Activated naive CD4-positive, alpha-beta T cell treated with anti-CD3 and anti-CD28 coated beads, Interleukin-2, amount 10 ng/mL, durations not matched to agents 7 days and 5 days (primary cell): ENCODE measurements at regions not wholly inside any gene's neighbourhood (a gene's known extent, or its start where the extent isn't known, plus 50 kb on each side); places are given as distances from the start of the nearest gene placed in this dataset.
"Not testable (repeated sequence)": the region's sequence is repeated elsewhere in the genome, so short reads cannot be mapped to it uniquely, and the experiment has no call there.

Experiments
- CTCF ChIA-PET: fragments of 350-600 bp; sonication (Branson Sonifier 250); formaldehyde crosslinking; loops from one replicate; lab custom pipeline; 2021; ENCODE audit warnings: antibody characterized with exemption; lab: Charles Lee
- DNase-seq: peaks from one replicate; pipeline ENCODE4 v3.0.0-alpha.2; 2020
- H3K27ac Mint-ChIP-seq: one replicate; pipeline ENCODE4 v1.8.0; 2021; ENCODE audit warnings: mild to moderate bottlenecking, moderate library complexity, mixed read lengths
- H3K27me3 Mint-ChIP-seq: one replicate; pipeline ENCODE4 v1.8.0; 2021; ENCODE audit warnings: mild to moderate bottlenecking, mixed read lengths
- H3K36me3 Mint-ChIP-seq: one replicate; pipeline ENCODE4 v1.8.0; 2021; ENCODE audit warnings: mixed read lengths
- H3K4me1 Mint-ChIP-seq: one replicate; pipeline ENCODE4 v1.8.0; 2021; ENCODE audit warnings: mixed read lengths
- H3K4me3 Mint-ChIP-seq: one replicate; pipeline ENCODE4 v1.8.0; 2021; ENCODE audit warnings: mild to moderate bottlenecking, moderate library complexity, mixed read lengths
- H3K9me3 Mint-ChIP-seq: one replicate; pipeline ENCODE4 v1.8.0; 2021; ENCODE audit warnings: mixed read lengths

DNA sequence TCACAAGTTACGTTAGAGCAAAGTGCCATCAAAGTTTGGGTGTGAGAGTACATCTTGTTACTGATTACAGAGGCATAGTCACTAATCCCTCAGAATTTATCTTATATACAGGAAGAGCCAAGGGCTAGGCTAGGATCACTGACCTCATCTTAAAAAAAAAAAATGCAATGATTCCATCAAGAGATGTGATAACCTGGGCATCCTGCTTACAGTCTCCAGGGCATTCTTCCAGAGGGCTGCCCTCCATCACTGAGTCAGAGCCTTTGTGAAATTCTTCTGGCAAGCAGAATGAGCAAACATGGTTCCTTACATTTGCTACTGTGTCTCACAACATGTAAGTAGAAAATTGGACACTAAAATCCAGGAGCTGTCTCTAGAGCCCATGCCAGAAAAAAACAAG lies 410.6 kb downstream of the ZFHX3 start:
- DNase-seq, result no peak
- H3K4me1 Mint-ChIP-seq, result no peaks in the 10 kb centered on the region
- H3K4me3 Mint-ChIP-seq, result no peak overlapping the region
- peaks cover 7% of the 10 kb centered on the region for H3K9me3 Mint-ChIP-seq
- CTCF ChIA-PET, result no interaction called here
- H3K27me3 Mint-ChIP-seq, result no peaks in the 10 kb centered on the region
- H3K36me3 Mint-ChIP-seq, result peaks cover 1% of the 10 kb centered on the region
- H3K27ac Mint-ChIP-seq, result no peak overlapping the region

DNA sequence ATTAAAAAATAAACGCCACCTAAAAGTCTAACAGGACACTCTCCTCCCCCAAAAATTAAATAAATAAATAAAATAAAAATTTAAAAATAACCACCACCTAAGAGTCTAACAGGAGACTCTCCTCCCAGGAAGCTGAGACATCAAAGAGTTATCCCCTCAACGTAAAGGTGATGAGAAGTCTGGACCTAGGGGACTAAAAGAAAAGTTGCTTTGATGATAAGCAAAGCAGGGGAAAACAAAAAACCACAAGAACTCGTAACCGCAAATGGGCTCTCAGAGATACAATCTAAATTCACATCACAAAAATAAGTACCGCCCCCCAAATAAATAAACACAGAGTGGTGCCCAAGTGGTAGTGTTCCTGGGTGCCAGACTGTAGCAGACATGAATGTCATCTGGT lies 412.2 kb downstream of the ZFHX3 start:
- DNase-seq, result no peak
- no peak overlapping the region for H3K4me3 Mint-ChIP-seq
- no peaks in the 10 kb centered on the region for H3K4me1 Mint-ChIP-seq
- CTCF ChIA-PET, result no interaction called here
- peaks cover 1% of the 10 kb centered on the region for H3K36me3 Mint-ChIP-seq
- H3K27ac Mint-ChIP-seq, result no peak overlapping the region
- H3K27me3 Mint-ChIP-seq, result no peaks in the 10 kb centered on the region
- H3K9me3 Mint-ChIP-seq, result peaks cover 5% of the 10 kb centered on the region

DNA sequence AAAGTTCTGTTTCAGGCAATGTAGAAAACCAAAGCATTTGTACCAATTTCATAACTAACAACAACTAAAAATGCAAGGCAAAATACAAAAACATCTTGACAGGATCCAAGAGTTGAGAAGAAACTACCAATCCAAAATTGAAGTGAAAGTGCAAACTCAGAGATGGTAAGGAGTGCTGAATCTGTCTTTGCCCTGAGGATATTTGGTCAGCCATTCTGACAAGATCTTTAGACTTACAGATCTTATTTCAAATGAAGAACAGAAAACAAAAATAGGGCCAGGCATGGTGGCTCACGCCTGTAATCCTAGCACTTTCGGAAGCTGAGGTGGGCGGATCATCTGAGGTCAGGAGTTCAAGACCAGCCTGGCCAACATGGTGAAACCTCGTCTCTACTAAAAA lies 412.8 kb downstream of the ZFHX3 start:
- no peak for DNase-seq
- H3K4me1 Mint-ChIP-seq, result no peaks in the 10 kb centered on the region
- H3K27me3 Mint-ChIP-seq, result no peaks in the 10 kb centered on the region
- H3K27ac Mint-ChIP-seq, result no peak overlapping the region
- H3K36me3 Mint-ChIP-seq, result peaks cover 1% of the 10 kb centered on the region
- peaks cover 4% of the 10 kb centered on the region for H3K9me3 Mint-ChIP-seq
- CTCF ChIA-PET, result no interaction called here
- H3K4me3 Mint-ChIP-seq, result no peak overlapping the region

DNA sequence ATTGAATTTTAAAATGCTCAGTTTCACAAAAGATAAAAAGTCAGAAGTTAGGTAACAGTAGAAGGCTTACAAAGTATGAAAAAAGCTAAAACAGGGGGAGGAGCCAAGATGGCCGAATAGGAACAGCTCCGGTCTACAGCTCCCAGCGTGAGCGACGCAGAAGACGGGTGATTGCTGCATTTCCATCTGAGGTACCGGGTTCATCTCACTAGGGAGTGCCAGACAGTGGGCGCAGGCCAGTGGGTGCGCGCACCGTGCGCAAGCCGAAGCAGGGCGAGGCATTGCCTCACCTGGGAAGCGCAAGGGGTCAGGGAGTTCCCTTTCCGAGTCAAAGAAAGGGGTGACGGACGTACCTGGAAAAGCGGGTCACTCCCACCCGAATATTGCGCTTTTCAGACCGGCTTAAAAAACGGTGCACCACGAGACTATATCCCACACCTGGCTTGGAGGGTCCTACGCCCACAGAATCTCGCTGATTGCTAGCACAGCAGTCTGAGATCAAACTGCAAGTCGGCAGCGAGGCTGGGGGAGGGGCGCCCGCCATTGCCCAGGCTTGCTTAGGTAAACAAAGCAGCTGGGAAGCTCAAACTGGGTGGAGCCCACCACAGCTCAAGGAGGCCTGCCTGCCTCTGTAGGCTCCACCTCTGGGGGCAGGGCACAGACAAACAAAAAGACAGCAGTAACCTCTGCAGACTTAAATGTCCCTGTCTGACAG lies 420.6 kb downstream of the ZFHX3 start:
- H3K27me3 Mint-ChIP-seq, H3K9me3 Mint-ChIP-seq, DNase-seq, H3K4me1 Mint-ChIP-seq, H3K4me3 Mint-ChIP-seq, CTCF ChIA-PET, H3K36me3 Mint-ChIP-seq, H3K27ac Mint-ChIP-seq: not testable (repeated sequence)

DNA sequence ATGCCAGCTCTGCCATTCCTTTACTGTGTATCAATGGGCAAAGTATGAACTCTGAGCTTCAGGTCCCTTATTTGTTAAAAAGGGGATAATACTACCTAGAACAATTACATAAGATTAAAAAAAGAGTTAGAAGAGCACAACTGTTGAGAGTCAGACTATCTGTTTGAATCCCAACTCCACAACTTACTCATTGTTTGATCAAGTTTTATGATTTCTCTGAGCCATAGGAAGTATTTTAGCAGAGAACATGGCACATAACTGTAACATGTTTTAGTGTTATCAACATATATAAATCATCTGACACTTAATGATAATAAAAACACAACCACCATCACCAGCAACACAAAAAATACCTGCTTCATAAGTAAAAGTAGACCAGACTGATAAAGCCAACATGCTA lies 421.3 kb downstream of the ZFHX3 start:
- Mint-ChIP-seq H3K36me3 (no peaks in the 10 kb centered on the region), H3K27ac (no peak overlapping the region), H3K27me3 (no peaks in the 10 kb centered on the region), H3K9me3 (peaks cover 8% of the 10 kb centered on the region), H3K4me1 (no peaks in the 10 kb centered on the region), H3K4me3 (no peak overlapping the region)
- no peak for DNase-seq
- CTCF ChIA-PET, result no interaction called here

DNA sequence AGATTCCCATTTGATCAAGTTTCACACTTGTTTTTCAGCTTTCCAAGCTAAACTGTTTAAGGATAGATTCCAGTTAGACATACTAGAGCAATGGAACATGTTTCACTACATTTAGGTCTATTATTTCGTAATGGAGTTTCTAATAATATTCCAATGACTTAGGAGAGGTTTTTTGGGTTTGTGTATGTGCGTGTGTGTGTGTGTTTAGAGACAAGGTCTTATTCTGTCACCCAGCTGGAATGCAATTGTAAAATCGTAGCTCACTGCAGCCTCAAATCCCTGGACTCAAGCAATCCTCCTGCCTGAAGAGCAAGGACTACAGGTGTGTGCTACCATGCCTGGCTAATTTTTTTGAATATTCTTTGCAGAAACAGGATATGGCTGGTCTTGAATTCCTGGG lies 426.3 kb downstream of the ZFHX3 start:
- Mint-ChIP-seq H3K27me3 (no peaks in the 10 kb centered on the region), H3K4me3 (no peak overlapping the region), H3K4me1 (no peaks in the 10 kb centered on the region), H3K36me3 (no peaks in the 10 kb centered on the region), H3K9me3 (peaks cover 3% of the 10 kb centered on the region), H3K27ac (no peak overlapping the region)
- DNase-seq, result no peak
- CTCF ChIA-PET, result no interaction called here

DNA sequence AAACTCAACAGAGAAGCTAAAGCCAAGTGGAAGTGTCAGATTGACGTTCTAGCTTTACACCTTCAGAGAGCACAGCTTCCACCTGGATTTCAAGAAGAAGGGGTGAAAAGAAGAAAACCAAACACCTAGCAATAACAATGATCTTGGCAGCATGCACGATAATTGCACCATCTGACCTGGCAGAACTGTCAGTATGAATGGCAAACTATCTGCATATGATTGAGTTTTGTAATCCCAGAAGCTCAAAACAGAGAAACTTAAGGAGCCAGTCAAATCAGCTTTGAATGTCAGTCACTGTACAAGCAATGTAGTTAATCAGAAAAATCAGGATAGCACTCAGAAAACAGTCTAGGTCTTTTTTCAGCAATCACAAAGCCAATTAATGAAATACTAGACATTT lies 427.1 kb downstream of the ZFHX3 start:
- DNase-seq, result no peak
- no peaks in the 10 kb centered on the region for H3K36me3 Mint-ChIP-seq
- no peak overlapping the region for H3K4me3 Mint-ChIP-seq
- H3K4me1 Mint-ChIP-seq, result no peaks in the 10 kb centered on the region
- CTCF ChIA-PET, result no interaction called here
- peaks cover 3% of the 10 kb centered on the region for H3K9me3 Mint-ChIP-seq
- no peak overlapping the region for H3K27ac Mint-ChIP-seq
- no peaks in the 10 kb centered on the region for H3K27me3 Mint-ChIP-seq

DNA sequence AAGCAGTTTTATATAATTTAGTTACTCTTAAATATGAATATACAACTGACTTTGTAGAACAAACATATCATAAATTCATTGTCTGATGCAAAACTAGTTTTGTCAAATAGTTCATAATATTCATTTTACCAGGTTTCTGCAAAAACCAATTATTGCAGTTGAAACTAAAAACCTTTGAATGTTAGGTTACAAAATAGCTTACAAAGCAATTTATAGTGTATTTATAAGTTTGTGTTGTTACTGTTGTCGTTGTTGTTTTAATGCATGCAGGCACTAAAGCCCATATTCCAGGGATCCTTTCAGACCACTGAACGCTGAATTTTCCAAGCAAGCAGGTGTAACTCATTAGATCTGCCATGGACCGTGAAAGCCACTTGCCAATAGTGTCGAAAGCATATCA lies 427.6 kb downstream of the ZFHX3 start:
- Mint-ChIP-seq H3K4me1 (no peaks in the 10 kb centered on the region), H3K4me3 (no peak overlapping the region), H3K27me3 (no peaks in the 10 kb centered on the region), H3K27ac (no peak overlapping the region), H3K36me3 (no peaks in the 10 kb centered on the region), H3K9me3 (no peaks in the 10 kb centered on the region)
- CTCF ChIA-PET, result no interaction called here
- DNase-seq, result no peak

DNA sequence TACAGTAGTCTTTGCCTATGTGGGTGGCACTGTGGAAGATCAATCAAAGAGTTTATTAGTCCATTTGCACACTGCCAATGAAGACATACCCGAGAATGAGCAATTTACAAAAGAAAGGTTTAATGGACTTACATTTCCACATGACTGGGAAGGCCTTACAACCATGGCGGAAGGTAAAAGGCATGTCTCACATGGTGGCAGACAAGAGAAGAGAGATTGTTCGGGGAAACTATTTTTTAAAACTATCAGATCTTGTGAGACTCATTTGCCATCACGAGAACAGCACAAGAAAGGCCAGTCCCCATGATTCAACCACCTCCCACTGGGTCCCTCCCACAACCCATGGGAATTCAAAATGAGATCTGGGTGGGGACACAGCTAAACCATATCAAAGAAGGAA lies 432.1 kb downstream of the ZFHX3 start:
- no peaks in the 10 kb centered on the region for H3K4me1 Mint-ChIP-seq
- no peaks in the 10 kb centered on the region for H3K36me3 Mint-ChIP-seq
- CTCF ChIA-PET, result no interaction called here
- no peak overlapping the region for H3K27ac Mint-ChIP-seq
- no peaks in the 10 kb centered on the region for H3K27me3 Mint-ChIP-seq
- DNase-seq, result no peak
- H3K4me3 Mint-ChIP-seq, result no peak overlapping the region
- no peaks in the 10 kb centered on the region for H3K9me3 Mint-ChIP-seq

DNA sequence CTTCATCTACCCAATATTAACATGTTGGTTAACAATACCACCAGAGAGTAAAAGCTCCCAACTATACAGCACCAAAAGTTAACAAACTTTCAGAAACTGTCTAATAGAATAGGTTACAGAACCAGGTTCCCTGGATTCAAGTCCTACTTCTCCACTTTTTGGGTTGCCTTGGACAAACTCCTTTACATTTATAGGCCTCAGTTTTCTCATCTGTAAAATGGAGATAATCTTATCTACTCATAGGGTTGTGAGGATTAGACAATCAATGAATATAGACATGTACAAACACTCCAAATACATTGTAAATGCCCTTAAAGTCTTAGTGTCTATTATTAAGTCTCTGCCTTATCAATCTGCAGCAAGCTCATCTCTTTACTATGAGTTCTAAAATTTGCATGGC lies 435.2 kb downstream of the ZFHX3 start:
- H3K36me3 Mint-ChIP-seq, result no peaks in the 10 kb centered on the region
- H3K9me3 Mint-ChIP-seq, result no peaks in the 10 kb centered on the region
- DNase-seq, result no peak
- CTCF ChIA-PET, result no interaction called here
- H3K27ac Mint-ChIP-seq, result no peak overlapping the region
- H3K4me1 Mint-ChIP-seq, result no peaks in the 10 kb centered on the region
- H3K27me3 Mint-ChIP-seq, result no peaks in the 10 kb centered on the region
- H3K4me3 Mint-ChIP-seq, result no peak overlapping the region

DNA sequence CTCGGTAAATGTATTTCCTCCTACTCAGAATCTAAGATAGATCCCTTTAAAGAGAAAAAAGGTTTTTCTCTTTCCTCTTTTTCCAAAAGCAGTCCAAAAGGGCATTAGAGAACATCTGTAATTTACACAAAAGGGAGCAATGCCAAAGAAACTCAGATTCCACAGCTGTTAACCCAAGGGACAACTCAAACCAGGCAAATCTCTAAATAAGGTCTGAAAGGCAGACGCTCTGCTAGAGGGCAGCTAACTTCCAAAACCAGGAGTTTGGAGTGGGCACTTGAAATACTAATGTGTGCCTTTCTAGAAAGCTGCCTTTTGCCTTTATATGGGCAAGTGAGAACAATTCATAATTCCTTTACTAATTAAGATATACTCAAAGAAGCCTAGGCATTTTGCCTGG lies 435.7 kb downstream of the ZFHX3 start:
- H3K27ac Mint-ChIP-seq, result no peak overlapping the region
- CTCF ChIA-PET, result no interaction called here
- no peaks in the 10 kb centered on the region for H3K4me1 Mint-ChIP-seq

DNA sequence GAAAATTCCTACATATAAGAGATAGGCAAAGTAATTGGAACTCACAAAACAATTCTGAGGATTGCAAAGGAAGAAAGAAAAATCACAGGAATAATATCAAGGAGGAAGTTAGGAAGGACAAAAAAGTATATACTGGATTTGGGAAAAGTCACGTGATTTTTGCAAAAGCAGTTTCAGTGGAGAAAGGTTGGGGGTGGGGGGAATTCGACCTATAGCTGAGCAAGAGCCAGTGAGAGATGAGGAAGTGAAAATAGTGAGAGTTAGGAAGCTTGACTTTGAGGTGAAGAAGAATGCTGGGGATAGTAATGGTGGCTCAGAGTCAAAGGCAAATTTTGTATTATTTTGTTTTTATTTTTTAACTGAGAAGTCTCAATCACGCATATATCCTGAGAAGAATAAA lies 438.0 kb upstream of the PMFBP1 start:
- no peaks in the 10 kb centered on the region for H3K36me3 Mint-ChIP-seq
- H3K4me3 Mint-ChIP-seq, result no peak overlapping the region
- no peaks in the 10 kb centered on the region for H3K4me1 Mint-ChIP-seq
- CTCF ChIA-PET, result interaction anchor here (0.5 kb wide), 1 partner anchor 109 kb away, joined by 3 read pairs; no protein-coding TSS in a partner anchor
- H3K27ac Mint-ChIP-seq, result no peak overlapping the region
- H3K27me3 Mint-ChIP-seq, result no peaks in the 10 kb centered on the region
- DNase-seq, result no peak
- H3K9me3 Mint-ChIP-seq, result no peaks in the 10 kb centered on the region

More for the DNA sequence above, 435.7 kb downstream of the ZFHX3 start:
- no peak for DNase-seq
- no peak overlapping the region for H3K4me3 Mint-ChIP-seq
- H3K27me3 Mint-ChIP-seq, result no peaks in the 10 kb centered on the region
- H3K9me3 Mint-ChIP-seq, result no peaks in the 10 kb centered on the region
- no peaks in the 10 kb centered on the region for H3K36me3 Mint-ChIP-seq

DNA sequence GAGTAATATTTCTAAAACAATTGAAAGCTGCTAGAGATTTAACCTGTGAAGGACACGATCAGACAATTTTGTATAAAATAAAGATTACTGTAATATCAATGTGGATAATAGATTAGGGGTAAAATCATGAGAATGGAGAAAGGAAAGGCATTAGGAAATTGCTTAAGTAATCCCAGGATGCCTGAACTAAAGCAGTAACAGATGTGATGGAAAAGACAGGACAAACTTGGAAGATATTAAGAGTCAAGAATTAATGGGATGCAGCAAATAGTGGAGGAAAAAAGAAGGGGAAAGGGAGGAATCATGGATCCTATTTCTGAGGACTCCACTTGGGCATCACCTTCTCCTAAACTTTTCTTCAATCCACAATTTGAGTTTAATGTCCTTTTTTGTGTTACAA lies 437.1 kb upstream of the PMFBP1 start:
- Mint-ChIP-seq H3K4me3 (no peak overlapping the region), H3K4me1 (no peaks in the 10 kb centered on the region), H3K9me3 (no peaks in the 10 kb centered on the region), H3K27me3 (no peaks in the 10 kb centered on the region), H3K36me3 (no peaks in the 10 kb centered on the region), H3K27ac (no peak overlapping the region)
- CTCF ChIA-PET, result no interaction called here
- DNase-seq, result no peak

DNA sequence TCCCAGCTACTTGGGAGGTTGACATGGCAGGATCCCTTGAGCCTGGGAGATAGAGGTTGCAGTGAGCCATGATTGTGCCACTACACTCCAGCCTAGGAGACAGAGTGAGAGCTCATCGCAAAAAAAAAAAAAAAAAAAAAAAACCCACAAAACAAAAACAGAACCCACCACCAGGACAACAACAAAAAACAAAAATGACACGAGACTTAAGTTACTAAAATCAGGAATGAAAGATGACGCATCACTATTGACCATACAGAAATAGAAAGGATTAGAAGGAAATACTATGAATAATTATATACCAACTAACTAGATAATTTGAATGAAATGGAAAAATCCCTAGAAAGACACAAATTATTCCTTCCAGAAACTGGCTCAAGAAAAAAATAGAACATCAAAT lies 432.4 kb upstream of the PMFBP1 start:
- H3K27me3 Mint-ChIP-seq, result no peaks in the 10 kb centered on the region
- no peaks in the 10 kb centered on the region for H3K4me1 Mint-ChIP-seq
- H3K36me3 Mint-ChIP-seq, result no peaks in the 10 kb centered on the region
- DNase-seq, result no peak
- CTCF ChIA-PET, result no interaction called here
- H3K4me3 Mint-ChIP-seq, result no peak overlapping the region
- H3K9me3 Mint-ChIP-seq, result no peaks in the 10 kb centered on the region
- H3K27ac Mint-ChIP-seq, result no peak overlapping the region

DNA sequence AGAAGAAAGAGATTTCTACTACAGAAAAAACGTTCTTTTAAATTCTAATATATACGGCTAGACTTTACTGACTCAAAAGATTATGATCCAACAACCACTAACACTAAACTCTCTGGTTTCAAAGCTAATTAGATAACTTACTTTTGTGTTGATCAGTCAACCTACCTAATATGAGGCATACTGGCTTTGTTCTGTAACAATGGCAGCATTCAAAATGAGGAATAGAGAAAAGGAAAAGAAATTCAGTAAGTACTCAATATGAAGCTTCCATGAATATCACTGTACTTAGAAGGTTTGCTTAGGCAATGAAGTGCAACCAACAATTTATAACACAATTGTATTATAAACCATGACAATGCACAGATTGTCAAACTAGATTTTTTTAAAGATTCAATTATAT lies 430.5 kb upstream of the PMFBP1 start:
- H3K36me3 Mint-ChIP-seq, result no peaks in the 10 kb centered on the region
- CTCF ChIA-PET, result no interaction called here
- no peaks in the 10 kb centered on the region for H3K27me3 Mint-ChIP-seq
- H3K4me3 Mint-ChIP-seq, result no peak overlapping the region
- H3K4me1 Mint-ChIP-seq, result no peaks in the 10 kb centered on the region
- DNase-seq, result no peak
- no peak overlapping the region for H3K27ac Mint-ChIP-seq
- H3K9me3 Mint-ChIP-seq, result no peaks in the 10 kb centered on the region

DNA sequence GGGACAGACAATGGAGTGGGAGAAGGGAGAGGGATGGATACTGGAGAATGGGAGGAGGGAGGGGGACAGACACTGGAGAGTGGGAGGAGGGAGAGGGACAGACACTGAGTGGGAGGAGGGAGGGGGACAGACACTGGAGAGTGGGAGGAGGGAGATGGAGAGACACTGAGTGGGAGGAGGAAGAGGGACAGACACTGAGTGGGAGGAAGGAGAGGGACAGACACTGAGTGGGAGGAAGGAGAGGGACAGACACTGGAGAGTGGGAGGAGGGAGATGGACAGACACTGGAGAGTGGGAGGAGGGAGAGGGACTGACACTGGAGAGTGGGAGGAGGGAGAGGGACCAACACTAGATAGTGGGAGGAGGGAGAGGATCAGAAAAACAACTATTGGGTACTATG lies 426.7 kb upstream of the PMFBP1 start:
- Mint-ChIP-seq H3K4me1 (no peaks in the 10 kb centered on the region), H3K27me3 (no peaks in the 10 kb centered on the region), H3K36me3 (no peaks in the 10 kb centered on the region), H3K4me3 (no peak overlapping the region), H3K9me3 (no peaks in the 10 kb centered on the region), H3K27ac (no peak overlapping the region)
- CTCF ChIA-PET, result no interaction called here
- no peak for DNase-seq
